OCI-LY1 (cell line): ENCODE measurements at regions not wholly inside any gene's neighbourhood (a gene's known extent, or its start where the extent isn't known, plus 50 kb on each side); places are given as distances from the start of the nearest gene placed in this dataset.

Experiments used
- EZH2 ChIP-seq: fragments of 200-600 bp; sonication (generic), shearing (Covaris generic); IDR thresholded peaks from 2 replicates; pipeline ENCODE4 v1.8.0; 2017; ENCODE audit warnings: borderline replicate concordance, mixed run types, mild to moderate bottlenecking, antibody characterized with exemption, low read length, moderate library complexity, mixed read lengths
- TF ChIP-seq, protein P1 (sequence below): fragments of 200-600 bp; sonication (generic), shearing (Covaris generic); IDR thresholded peaks from 2 replicates; pipeline ENCODE4 v1.5.1; 2017; ENCODE audit warnings: mild to moderate bottlenecking, antibody characterized with exemption, low read length, moderate library complexity, mixed read lengths

DNA sequence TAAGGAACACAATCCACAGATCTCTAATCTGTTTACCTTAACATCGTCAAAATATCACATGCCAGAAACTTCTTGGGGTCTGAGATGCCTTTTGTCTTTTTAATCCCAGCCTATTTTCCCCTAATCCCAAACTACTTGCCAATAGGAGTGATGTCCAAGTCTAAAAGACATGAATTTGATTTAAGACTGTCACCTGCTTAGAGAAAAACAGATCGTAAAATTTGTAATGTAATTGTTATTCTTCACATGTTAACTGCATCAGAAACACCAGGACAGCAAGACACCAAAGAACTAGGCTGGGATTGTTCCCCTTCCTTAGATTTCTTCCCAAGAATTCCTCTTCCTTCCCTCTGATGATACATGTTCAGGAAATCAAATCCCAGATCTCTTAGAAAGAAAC is 198.1 kb upstream of the ARHGAP20 start:
- TF ChIP-seq, protein P1, sequence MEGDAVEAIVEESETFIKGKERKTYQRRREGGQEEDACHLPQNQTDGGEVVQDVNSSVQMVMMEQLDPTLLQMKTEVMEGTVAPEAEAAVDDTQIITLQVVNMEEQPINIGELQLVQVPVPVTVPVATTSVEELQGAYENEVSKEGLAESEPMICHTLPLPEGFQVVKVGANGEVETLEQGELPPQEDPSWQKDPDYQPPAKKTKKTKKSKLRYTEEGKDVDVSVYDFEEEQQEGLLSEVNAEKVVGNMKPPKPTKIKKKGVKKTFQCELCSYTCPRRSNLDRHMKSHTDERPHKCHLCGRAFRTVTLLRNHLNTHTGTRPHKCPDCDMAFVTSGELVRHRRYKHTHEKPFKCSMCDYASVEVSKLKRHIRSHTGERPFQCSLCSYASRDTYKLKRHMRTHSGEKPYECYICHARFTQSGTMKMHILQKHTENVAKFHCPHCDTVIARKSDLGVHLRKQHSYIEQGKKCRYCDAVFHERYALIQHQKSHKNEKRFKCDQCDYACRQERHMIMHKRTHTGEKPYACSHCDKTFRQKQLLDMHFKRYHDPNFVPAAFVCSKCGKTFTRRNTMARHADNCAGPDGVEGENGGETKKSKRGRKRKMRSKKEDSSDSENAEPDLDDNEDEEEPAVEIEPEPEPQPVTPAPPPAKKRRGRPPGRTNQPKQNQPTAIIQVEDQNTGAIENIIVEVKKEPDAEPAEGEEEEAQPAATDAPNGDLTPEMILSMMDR = no peak
- no peak for TF ChIP-seq EZH2
